Heart left ventricle (tissue), 16 donors: ENCODE measurements at regions not wholly inside any gene's neighbourhood (a gene's known extent, or its start where the extent isn't known, plus 50 kb on each side); places are given as distances from the start of the nearest gene placed in this dataset.

Source experiments
- ATAC-seq, 4 donors: fragments of 200-7000 bp; cut with Tn5 transposase; one replicate each; pipeline ENCODE4 v1.9.1; 2020 to 2022; ENCODE audit warnings: moderate library complexity in 4 of 4, mild to moderate bottlenecking in 3 of 4, moderate number of reproducible peaks in 1 of 4
- DNase-seq, 5 donors: peaks; one replicate each; pipeline ENCODE4 v3.0.0-alpha.2; 2020
- H3K27ac ChIP-seq, 12 donors: fragments of 200-600 bp; sonication (generic) in 4 of 12; one replicate each; pipeline versions ENCODE4 v1.5.0 to v1.8.0; 2016 to 2022; ENCODE audit warnings: mild to moderate bottlenecking in 2 of 12
- H3K27me3 ChIP-seq, 9 donors: fragments of 200-600 bp; sonication (generic) in 2 of 9; one replicate each; pipeline versions ENCODE4 v1.5.1 to v1.8.0; 2016 to 2022; ENCODE audit warnings: mild to moderate bottlenecking in 3 of 9
- H3K36me3 ChIP-seq, 9 donors: fragments of 200-600 bp; sonication (generic) in 2 of 9; one replicate each; pipeline versions ENCODE4 v1.5.0 to v1.8.0; 2018 to 2022; ENCODE audit warnings: mild to moderate bottlenecking in 2 of 9
- H3K4me1 ChIP-seq, 12 donors: fragments of 200-600 bp; sonication (generic) in 4 of 12; one replicate each; pipeline versions ENCODE4 v1.5.0 to v1.8.0; 2016 to 2022; ENCODE audit warnings: mild to moderate bottlenecking in 3 of 12
- H3K4me3 ChIP-seq, 12 donors: fragments of 200-600 bp; sonication (generic) in 4 of 12; one replicate each; pipeline versions ENCODE4 v1.5.0 to v1.8.0; 2017 to 2022; ENCODE audit warnings: mild to moderate bottlenecking in 9 of 12, moderate library complexity in 4 of 12
- H3K9me3 ChIP-seq, 12 donors: fragments of 200-600 bp; sonication (generic) in 4 of 12; one replicate each; pipeline versions ENCODE4 v1.5.0 to v1.8.0; 2016 to 2022; ENCODE audit warnings: mild to moderate bottlenecking in 1 of 12
- CTCF ChIP-seq, 12 donors: fragments of 200-600 bp; sonication (generic) in 4 of 12; IDR thresholded peaks; one replicate each; pipeline versions ENCODE4 v1.5.0 to v1.8.0; 2018 to 2022; ENCODE audit warnings: antibody characterized with exemption in 12 of 12, mild to moderate bottlenecking in 5 of 12
- POLR2A ChIP-seq, 2 donors: fragments of 450-650 bp; IDR thresholded peaks; one replicate each; pipeline ENCODE4 v1.6.1; 2017; ENCODE audit warnings: antibody characterized with exemption in 2 of 2, mild to moderate bottlenecking in 2 of 2, moderate library complexity in 2 of 2
- WGBS, 4 donors: extraction: QIAGEN DNeasy Blood & Tissue Kit in 2 of 4; methylation state at CpG; one replicate each; pipeline versions ENCODE4 v1.1.5 to v1.1.7; 2013 to 2018; 5-methylcytosine and 5-hydroxymethylcytosine counted together
- intact Hi-C, 10 donors: fragments of 100-400 bp; cut with DNase I; formaldehyde crosslinking; loops; one replicate each; pipeline versions ENCODE4 v1.11.1 to v1.14.2; 2022
- donor health status: ischemic (EF 13 %, LVEDD 7.1; RV severe dilation, severe dysfunction).
- donor health status: healthy with polysubstance abuse.
- donor health status: DM: no; HTN: yes; CAD: no.
- donor health status: DM: no; HTN: no; CAD: no.
- donor health status: ischemic (EF 25% LVEDD 6.9; RV normal size, moderate dysfunction).
- donor health status: ischemic (EF 25% LVEDD 5.7; RV mildly dilated, moderate dysfunction).
- donor health status: healthy.
- donor health status: DM: yes; HTN: yes; CAD: no.
- donor health status: ischemic (EF 35%, LVEDD 5.7; RV mildly dilated, moderate dysfunction).
- donor health status: nonischemic (EF 11% LVEDD 7.7; RV severe dilation, severe dysfunction).
- donor health status: DM: yes; HTN: yes; CAD: no.
- donor health status: PGD.
- donor health status: ischemic (EF 29% LVEDD 5.4; RV normal size, mild dysfunction).
- donor health status: nonischemic (EF 23%, LVEDD 6.1; RV moderate dilation, normal function).

GRCh38 chr4:23720556-23720955 lies 169.3 kb downstream of the PPARGC1A start:
- ATAC-seq (no peak), DNase-seq (no peak)
- no peak for TF ChIP-seq POLR2A (IDR thresholded peaks at IDR 0.05)
- TF ChIP-seq CTCF (IDR thresholded peaks at IDR 0.05): no peak
- no peaks in the 10 kb centered on the region for H3K4me1 ChIP-seq
- H3K27ac ChIP-seq: no peak overlapping the region
- no peak overlapping the region for H3K4me3 ChIP-seq
- WGBS, 4 donors: 81 to 90% (median 85%) methylated on average over 2 of the region's 2 CpGs
- intact Hi-C loops: no loop called here
- H3K36me3 ChIP-seq: no peaks in the 10 kb centered on the region
- no peaks in the 10 kb centered on the region for H3K27me3 ChIP-seq
- H3K9me3 ChIP-seq: no peaks in the 10 kb centered on the region

- no peaks in the 10 kb centered on the region for H3K27me3 ChIP-seq
- WGBS, 4 donors: 67 to 93% (median 84%) methylated on average over 2 of the region's 2 CpGs
- intact Hi-C loops: loop anchor here in 1 of 10 donors (5.0 kb wide), 1 partner anchor 351 kb away; no protein-coding TSS in a partner anchor
- ATAC-seq (no peak), DNase-seq (no peak)
- no peak overlapping the region for H3K4me3 ChIP-seq
- H3K36me3 ChIP-seq: no peaks in the 10 kb centered on the region
- TF ChIP-seq POLR2A (IDR thresholded peaks at IDR 0.05): no peak
- TF ChIP-seq CTCF (IDR thresholded peaks at IDR 0.05): no peak
- H3K27ac ChIP-seq: no peak overlapping the region
- H3K4me1 ChIP-seq: no peaks in the 10 kb centered on the region
- H3K9me3 ChIP-seq: no peaks in the 10 kb centered on the region
These were observed 171.4 kb downstream of the PPARGC1A start for GRCh38 chr4:23718435-23718834.

- Histone ChIP-seq H3K9me3 (no peaks in the 10 kb centered on the region), H3K36me3 (no peaks in the 10 kb centered on the region), H3K4me1 (no peaks in the 10 kb centered on the region), H3K27ac (no peak overlapping the region), H3K27me3 (no peaks in the 10 kb centered on the region), H3K4me3 (no peak overlapping the region)
- intact Hi-C loops: loop anchor here in 1 of 10 donors (5.0 kb wide), 1 partner anchor 350 kb away; no protein-coding TSS in a partner anchor
- ATAC-seq (no peak), DNase-seq (no peak)
- 76 to 87% (median 83%) methylated on average over 5 of the region's 5 CpGs for WGBS, 4 donors
- TF ChIP-seq CTCF (IDR thresholded peaks at IDR 0.05): peak in 10 of 12 donors; percentile 6 to 45 (median 26)
- TF ChIP-seq POLR2A (IDR thresholded peaks at IDR 0.05): no peak
These were observed 172.2 kb downstream of the PPARGC1A start for GRCh38 chr4:23717528-23718248.

- H3K9me3 ChIP-seq: no peaks in the 10 kb centered on the region
- ATAC-seq: no peak
- no peaks in the 10 kb centered on the region for H3K36me3 ChIP-seq
- DNase-seq: no peak
- intact Hi-C loops: no loop called here
- H3K4me3 ChIP-seq: no peak overlapping the region
- 90 to 95% (median 93%) methylated on average over 1 of the region's 1 CpG for WGBS, 4 donors
- H3K27ac ChIP-seq: no peak overlapping the region
- H3K4me1 ChIP-seq: no peaks in the 10 kb centered on the region
- TF ChIP-seq POLR2A (IDR thresholded peaks at IDR 0.05) (no peak), CTCF (IDR thresholded peaks at IDR 0.05) (no peak)
- H3K27me3 ChIP-seq: no peaks in the 10 kb centered on the region
These were observed 179.5 kb downstream of the PPARGC1A start for GRCh38 chr4:23710298-23710697.
